GM13977 (cell line): ENCODE measurements at regions not wholly inside any gene's neighbourhood (a gene's known extent, or its start where the extent isn't known, plus 50 kb on each side); places are given as distances from the start of the nearest gene placed in this dataset.

Experiments
- DNase-seq: peaks from one replicate; pipeline ENCODE4 v3.0.0; 2012; ENCODE audit warnings: low spot score
- CTCF ChIP-seq: IDR thresholded peaks from 2 replicates; pipeline ENCODE4 v1.5.1; 2012; ENCODE audit warnings: mild to moderate bottlenecking, control low read depth; ENCODE audit not compliant: insufficient read depth; ENCODE audit errors: extremely low read depth, missing control alignments
- in situ Hi-C: fragments of 300-500 bp; cut with MboI; formaldehyde crosslinking; loops from one replicate; pipeline ENCODE4 v1.12.0; 2022; ENCODE audit warnings: low sequenced_read_pairs, low pct_unique_long_range_greater_than_20kb, mixed read lengths, inconsistent platforms; ENCODE audit not compliant: unreplicated experiment

DNA sequence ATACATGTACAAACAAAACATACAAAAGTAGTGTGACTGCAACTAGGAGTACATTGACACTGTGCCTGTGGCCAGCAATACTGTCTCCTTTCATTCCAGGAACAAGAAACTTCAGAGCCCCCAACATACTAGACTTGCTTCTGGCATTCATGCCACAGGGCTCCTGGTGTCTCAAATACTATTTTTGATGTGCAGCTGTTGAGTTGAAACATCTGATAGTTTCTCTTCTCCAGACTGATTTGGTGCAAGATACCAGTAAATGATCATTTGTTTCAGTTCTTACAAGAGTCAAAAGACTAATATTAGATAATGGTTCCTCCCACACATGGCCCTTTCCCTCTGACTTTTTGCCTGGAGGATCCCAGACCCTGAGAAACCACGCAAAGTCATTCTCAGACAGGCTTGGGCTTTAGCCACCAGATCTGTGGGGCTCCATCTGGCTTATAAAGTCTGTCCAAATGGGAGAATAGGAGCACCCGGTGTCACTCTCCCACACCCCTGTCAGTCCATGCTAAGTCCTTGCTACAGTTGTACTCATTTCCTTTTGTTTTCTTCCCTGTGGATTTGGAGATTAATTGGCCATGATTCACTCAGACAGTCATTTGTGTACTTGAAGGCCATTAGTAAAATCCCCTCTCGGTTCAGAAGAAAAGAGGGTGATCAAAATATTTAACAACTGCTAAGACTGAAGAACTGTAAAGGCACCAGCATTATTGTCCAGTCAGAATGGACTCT is 163.5 kb upstream of the RUNX1 start:
- TF ChIP-seq CTCF: no peak
- in situ Hi-C loops: loop anchor here (25.0 kb wide), 1 partner anchor 325 kb away; no protein-coding TSS in a partner anchor
- no peak for DNase-seq

- in situ Hi-C loops: loop anchor here (25.0 kb wide), 1 partner anchor 324 kb away; no protein-coding TSS in a partner anchor
- no peak for DNase-seq
These were observed 162.7 kb upstream of the RUNX1 start for GRCh38 chr21:35211782-35212181.

DNA sequence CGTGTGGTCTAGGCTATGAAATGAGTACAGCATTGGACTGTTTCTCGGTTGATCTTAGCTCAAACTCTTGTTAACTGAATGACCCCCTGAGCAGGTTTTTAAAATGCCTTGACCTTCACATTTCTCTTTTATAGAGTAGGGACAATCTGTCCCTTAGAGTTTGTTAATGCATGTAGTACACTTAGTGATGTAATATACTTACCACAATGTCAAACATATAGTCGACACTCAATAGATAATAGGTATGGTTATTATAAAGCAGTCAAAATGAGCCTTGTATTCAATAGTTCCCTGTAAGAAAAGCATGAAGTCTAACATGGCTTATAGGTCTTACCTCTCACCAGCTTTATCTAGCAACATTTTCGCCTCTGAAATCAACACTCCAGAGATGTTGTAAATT is 161.0 kb upstream of the RUNX1 start:
- TF ChIP-seq CTCF: no peak
- DNase-seq: no peak
- in situ Hi-C loops: loop anchor here (25.0 kb wide), 1 partner anchor 323 kb away; no protein-coding TSS in a partner anchor

More at GRCh38 chr21:35211782-35212181, 162.7 kb upstream of the RUNX1 start:
- TF ChIP-seq CTCF: no peak

DNA sequence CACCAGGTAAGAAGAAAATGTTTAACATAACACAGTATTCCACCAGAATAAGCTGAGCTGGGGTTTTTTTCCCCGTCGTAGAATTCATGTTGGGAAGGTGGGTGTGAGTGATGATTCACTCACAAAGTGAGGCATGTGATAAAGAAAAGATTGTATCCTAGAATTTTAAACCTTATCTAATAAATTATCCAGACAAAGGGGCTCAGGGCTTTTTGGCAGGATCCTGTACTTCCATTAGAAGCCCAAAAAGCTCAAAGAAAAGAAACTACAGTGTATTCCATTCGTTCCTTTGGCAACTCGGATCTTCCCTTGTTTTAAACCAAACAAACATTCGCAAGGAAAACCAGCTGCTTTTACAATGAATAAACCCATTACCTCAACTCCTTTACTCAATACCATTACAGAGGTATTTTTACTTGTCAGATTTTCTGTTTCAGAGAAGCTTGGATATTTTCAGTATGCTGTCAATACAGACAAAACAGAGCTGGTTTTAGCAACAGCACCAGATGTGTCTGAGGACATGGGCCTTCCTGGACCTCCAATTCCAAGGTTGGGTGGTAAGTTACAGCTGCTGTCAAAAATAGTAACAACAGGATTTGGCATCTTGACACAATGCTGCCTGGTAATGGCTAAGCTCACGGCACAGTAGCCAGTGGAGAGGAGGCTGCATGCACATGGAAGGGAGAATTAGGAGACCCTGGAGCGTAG is 159.9 kb upstream of the RUNX1 start:
- no peak for DNase-seq
- in situ Hi-C loops: loop anchor here (25.0 kb wide), 1 partner anchor 322 kb away; no protein-coding TSS in a partner anchor
- TF ChIP-seq CTCF: no peak

DNA sequence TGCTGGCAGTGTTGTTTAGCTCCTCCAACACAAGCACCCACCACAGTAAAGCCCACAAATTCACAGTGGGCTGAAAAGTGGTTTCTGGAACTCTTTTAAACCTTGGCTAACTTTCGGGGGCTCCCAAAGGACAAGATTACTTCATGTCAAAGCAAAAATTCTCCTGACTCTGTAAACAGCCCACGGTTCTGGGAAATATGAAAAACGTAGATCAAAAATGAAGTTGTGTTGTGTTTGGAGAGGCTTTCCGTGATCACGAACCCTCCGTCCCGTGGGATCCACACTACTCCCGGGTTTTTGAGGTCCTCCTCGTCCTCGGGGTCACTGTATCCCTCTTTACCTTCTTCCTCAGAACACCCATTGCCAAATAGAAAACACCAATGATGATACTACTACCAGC is 159.0 kb upstream of the RUNX1 start:
- in situ Hi-C loops: loop anchor here (25.0 kb wide), 1 partner anchor 321 kb away; no protein-coding TSS in a partner anchor
- no peak for TF ChIP-seq CTCF
- DNase-seq: no peak

DNA sequence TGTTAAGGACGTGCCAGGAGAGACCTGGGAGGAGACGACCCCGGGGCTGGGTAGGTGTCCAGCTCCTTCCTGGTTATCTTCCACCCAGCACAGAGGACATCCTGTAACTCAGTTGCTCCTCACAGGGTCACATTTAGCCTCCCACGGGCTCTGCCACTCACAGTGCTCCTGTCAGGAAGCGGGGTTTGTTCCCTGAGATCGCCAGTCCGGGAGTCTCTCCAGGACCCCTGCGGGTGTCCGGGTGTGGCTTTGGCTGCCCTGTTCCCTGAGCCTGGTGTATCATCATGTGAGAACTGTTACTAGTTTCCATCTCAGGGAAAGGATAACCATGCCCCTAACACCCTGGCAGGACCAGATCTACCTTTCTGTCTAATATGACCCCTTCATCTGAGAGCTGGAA is 158.2 kb upstream of the RUNX1 start:
- DNase-seq: no peak
- in situ Hi-C loops: loop anchor here (25.0 kb wide), 1 partner anchor 320 kb away; no protein-coding TSS in a partner anchor
- no peak for TF ChIP-seq CTCF
